HUES64 (cell line): ENCODE measurements at regions not wholly inside any gene's neighbourhood (a gene's known extent, or its start where the extent isn't known, plus 50 kb on each side); places are given as distances from the start of the nearest gene placed in this dataset.
A peak's percentile ranks its signal among the peaks of the same experiment; 100 is the strongest.
"Not testable (repeated sequence)": the region's sequence is repeated elsewhere in the genome, so short reads cannot be mapped to it uniquely, and the experiment has no call there.

Experiments
- H3K27ac ChIP-seq: 2 replicates; pipeline ENCODE4 v1.7.0; 2013; ENCODE audit warnings: low read depth, low read length, inconsistent platforms
- H3K27me3 ChIP-seq: 2 replicates; pipeline ENCODE4 v1.6.1; 2013; ENCODE audit warnings: mild to moderate bottlenecking, low read length; ENCODE audit not compliant: insufficient read depth
- H3K36me3 ChIP-seq: 2 replicates; pipeline ENCODE4 v1.6.1; 2013; ENCODE audit warnings: mild to moderate bottlenecking, low read length; ENCODE audit not compliant: insufficient read depth
- H3K4me1 ChIP-seq: 2 replicates; pipeline ENCODE4 v1.6.1; 2013; ENCODE audit warnings: mild to moderate bottlenecking, low read length, moderate library complexity; ENCODE audit not compliant: insufficient read depth
- H3K4me3 ChIP-seq: 2 replicates; pipeline ENCODE4 v1.5.1; 2013; ENCODE audit warnings: mild to moderate bottlenecking, low read length, moderate library complexity
- H3K9ac ChIP-seq: 2 replicates; pipeline ENCODE4 v1.6.1; 2013; ENCODE audit warnings: mild to moderate bottlenecking, low read depth, low read length
- H3K9me3 ChIP-seq: 2 replicates; pipeline ENCODE4 v1.6.1; 2013; ENCODE audit warnings: low read depth, low read length; ENCODE audit not compliant: insufficient read depth
- WGBS: fragments of 150-250, 120-280 bp; methylation state at CpG from one replicate; pipeline ENCODE4 v1.1.7; 2013; ENCODE audit warnings: missing lambda C conversion rate; 5-methylcytosine and 5-hydroxymethylcytosine counted together

DNA sequence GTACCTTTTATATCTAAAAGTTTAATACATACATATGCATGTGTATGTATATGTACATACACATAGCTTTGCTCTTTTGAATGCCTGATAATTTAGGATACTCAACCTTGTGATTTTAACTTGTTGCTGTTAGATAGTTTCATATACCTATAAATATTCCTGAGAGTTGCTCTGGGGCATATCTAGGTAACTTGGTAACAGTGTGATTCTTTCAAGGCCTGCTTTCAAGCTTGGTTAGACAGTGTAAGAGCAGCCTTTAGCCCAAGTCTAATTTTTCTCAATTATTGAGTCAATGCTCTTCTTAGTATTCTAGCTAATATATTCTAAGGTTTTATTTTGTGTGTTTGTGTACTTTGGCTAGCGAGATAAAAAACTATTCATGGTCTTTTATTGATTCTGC lies 762.1 kb upstream of the MIR17HG start:
- Histone ChIP-seq H3K27me3 (no peaks in the 10 kb centered on the region), H3K9me3 (no peaks in the 10 kb centered on the region), H3K27ac (no peak overlapping the region), H3K4me1 (no peaks in the 10 kb centered on the region), H3K4me3 (no peak overlapping the region), H3K9ac (no peak overlapping the region), H3K36me3 (no peaks in the 10 kb centered on the region)
- 100% methylated on average over 1 of the region's 1 CpG for WGBS

DNA sequence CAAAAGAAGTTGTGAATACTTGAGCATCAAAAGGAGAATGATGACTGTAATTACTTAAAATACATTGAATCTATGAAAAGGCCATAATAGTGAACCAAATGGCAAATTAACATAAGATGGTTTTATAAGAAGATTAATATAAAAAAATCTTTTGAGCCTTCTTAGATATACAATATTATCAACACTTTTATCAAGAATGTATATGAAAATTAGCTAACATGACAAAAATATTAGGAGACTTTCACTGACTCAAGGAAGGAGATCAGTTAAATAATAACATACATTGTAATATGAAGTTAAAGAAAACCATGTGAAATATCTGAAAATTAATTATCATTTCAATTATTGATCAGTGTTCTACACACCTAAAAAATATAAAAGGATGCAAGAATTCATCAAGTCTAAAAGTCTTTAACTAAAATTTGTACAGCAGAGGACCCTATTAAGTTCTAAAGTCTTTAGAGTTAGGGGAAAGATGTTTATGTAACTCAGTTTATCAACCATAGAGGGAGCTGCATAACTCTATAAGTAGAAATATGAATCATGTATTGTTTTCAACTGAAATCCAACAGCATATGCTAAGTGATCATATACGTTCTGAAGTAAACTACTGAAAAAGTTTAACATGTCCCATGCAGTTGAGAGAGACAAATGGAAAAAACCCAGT lies 756.1 kb upstream of the MIR17HG start:
- WGBS = 92% methylated on average over 1 of the region's 1 CpG
- Histone ChIP-seq H3K9ac (no peak overlapping the region), H3K36me3 (no peaks in the 10 kb centered on the region), H3K27me3 (no peaks in the 10 kb centered on the region), H3K27ac (no peak overlapping the region), H3K4me3 (no peak overlapping the region), H3K4me1 (peaks cover 5% of the 10 kb centered on the region; the same call in 1 of the 2 replicates), H3K9me3 (peaks cover 4% of the 10 kb centered on the region; the same call in 1 of the 2 replicates)

DNA sequence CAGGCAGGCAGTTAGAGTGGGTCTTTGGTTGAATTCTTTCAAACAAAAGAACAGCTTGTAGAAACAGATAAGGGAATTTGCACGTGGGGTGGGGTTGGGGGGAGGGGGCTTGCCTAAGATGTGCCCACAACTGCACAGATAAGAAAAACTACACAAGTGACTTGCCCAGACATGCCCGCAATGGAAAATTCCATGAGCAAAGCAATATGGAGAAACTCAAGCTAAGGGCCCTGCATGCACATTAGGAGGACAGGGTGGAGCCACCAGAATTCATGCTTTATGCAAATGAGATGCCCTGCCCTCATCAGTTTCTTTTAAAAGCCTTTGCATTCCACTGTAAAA lies 755.6 kb upstream of the MIR17HG start:
- Histone ChIP-seq H3K27ac (peak overlapping the region; percentile 46), H3K9ac (no peak overlapping the region), H3K4me3 (no peak overlapping the region), H3K4me1 (peaks cover 5% of the 10 kb centered on the region; the same call in 1 of the 2 replicates), H3K36me3 (no peaks in the 10 kb centered on the region), H3K9me3 (peaks cover 4% of the 10 kb centered on the region; the same call in 1 of the 2 replicates), H3K27me3 (no peaks in the 10 kb centered on the region)
- 71% methylated on average over 2 of the region's 2 CpGs for WGBS

DNA sequence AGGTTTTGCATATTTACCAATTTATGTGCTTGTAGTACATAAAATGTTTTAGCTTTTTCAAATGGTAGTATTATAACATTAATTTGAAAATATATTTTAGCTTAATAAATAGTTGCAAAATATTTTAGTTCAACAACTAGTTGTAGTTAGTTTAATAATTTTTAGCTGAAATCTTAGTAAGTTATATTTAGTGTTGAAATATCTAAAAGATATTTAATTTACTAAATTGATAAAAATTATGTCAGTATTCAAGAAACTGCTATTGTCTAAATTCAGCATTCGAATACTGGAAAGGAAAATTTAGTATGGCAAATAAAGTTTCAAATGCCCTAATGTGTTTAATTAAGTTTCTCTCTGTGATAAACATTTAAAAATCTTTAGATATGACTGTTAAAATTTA lies 754.5 kb upstream of the MIR17HG start:
- Histone ChIP-seq H3K36me3 (no peaks in the 10 kb centered on the region), H3K4me3 (no peak overlapping the region), H3K9ac (no peak overlapping the region), H3K9me3 (peaks cover 4% of the 10 kb centered on the region; the same call in 1 of the 2 replicates), H3K27ac (no peak overlapping the region), H3K4me1 (peaks cover 5% of the 10 kb centered on the region; the same call in 1 of the 2 replicates), H3K27me3 (no peaks in the 10 kb centered on the region)
- no CpG with 5 or more reads among the region's 1 CpG for WGBS

DNA sequence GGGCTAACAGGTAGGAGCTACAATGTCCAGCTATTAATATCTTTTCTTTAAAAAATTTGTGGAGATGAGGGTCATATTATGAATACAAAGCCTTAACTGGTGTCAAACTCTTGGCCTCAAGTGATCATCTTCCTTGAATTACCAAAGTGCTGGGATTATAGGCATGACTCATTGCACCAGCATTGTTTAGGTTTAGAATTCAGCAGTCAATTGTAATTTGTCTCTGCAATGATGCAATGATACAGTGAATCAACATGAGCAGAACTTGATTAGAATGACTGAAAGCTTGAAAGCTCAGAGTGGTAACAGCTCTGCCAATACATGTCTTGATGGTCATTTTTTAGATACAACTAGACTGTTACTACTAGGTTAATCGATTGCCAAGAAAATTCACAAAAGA lies 752.8 kb upstream of the MIR17HG start:
- WGBS = no CpG with 5 or more reads among the region's 1 CpG
- Histone ChIP-seq H3K4me3 (no peak overlapping the region), H3K9me3 (peaks cover 4% of the 10 kb centered on the region; the same call in 1 of the 2 replicates), H3K36me3 (no peaks in the 10 kb centered on the region), H3K4me1 (peaks cover 5% of the 10 kb centered on the region; the same call in 1 of the 2 replicates), H3K9ac (no peak overlapping the region), H3K27ac (no peak overlapping the region), H3K27me3 (no peaks in the 10 kb centered on the region)

DNA sequence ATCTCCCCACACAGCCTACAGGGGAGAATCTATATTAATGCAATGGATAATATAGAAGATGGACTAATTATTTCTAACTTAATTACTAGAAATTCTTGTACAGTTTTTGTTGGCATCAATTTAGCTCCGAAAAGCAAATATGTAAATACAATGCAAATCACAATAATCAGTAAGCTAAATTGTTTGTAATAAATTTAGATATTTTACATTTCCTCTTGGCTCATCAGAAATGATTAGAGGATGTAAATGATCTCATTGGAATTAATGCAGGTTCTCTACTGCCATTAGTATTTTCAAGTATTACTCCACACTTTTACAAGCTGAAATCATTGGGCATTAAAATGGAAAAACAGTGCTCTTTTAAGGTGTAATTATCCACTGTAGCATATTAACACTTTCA lies 741.8 kb upstream of the MIR17HG start:
- WGBS = no CpG with 5 or more reads among the region's 1 CpG

DNA sequence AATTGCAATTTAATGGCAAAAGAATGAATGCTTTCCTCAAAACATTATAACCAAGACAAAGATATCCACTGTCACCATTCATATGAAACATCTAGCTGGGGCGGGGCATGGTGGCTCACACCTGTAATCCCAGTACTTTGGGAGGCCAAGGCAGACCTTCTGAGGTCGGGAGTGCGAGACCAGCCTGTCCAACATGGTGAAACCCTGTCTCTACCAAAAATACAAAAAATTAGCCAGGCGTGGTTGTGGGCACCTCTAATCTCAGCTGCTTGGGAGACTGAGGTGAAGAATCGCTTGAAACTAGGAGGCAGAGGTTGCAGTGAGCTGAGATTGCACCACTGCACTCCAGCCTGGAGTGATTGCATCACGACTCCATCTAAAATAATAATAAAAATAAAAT lies 740.6 kb upstream of the MIR17HG start:
- H3K4me3 ChIP-seq, H3K9ac ChIP-seq, H3K4me1 ChIP-seq, H3K36me3 ChIP-seq, H3K27ac ChIP-seq, H3K9me3 ChIP-seq, H3K27me3 ChIP-seq: not testable (repeated sequence)
- 94% methylated on average over 5 of the region's 6 CpGs for WGBS

More for the DNA sequence above, 741.8 kb upstream of the MIR17HG start:
- Histone ChIP-seq H3K36me3 (no peaks in the 10 kb centered on the region), H3K4me3 (no peak overlapping the region), H3K27ac (no peak overlapping the region), H3K9ac (no peak overlapping the region), H3K9me3 (no peaks in the 10 kb centered on the region), H3K27me3 (no peaks in the 10 kb centered on the region), H3K4me1 (no peaks in the 10 kb centered on the region)

DNA sequence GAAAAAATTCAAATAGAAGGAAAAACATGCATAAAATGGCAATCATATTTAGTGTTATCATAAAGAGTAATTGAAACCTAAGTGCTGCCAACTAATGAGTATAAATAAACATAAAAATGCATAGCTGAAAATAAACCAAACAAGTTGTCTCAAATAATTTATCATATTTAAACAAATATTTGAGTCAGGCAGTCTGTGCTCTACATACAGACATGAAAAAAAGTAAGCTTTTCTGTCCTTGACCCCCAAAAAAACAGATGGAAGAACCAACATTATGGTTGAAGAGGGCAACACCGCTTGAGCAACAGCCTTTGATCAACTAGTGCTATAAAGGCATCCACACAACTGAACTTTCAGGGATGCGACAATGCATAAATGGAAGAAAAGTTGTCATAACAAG lies 735.1 kb upstream of the MIR17HG start:
- peaks cover 4% of the 10 kb centered on the region; the same call in 1 of the 2 replicates for H3K9me3 ChIP-seq
- H3K4me1 ChIP-seq = no peaks in the 10 kb centered on the region
- WGBS = 97% methylated on average over 2 of the region's 2 CpGs
- no peak overlapping the region for H3K9ac ChIP-seq
- no peaks in the 10 kb centered on the region for H3K27me3 ChIP-seq
- H3K27ac ChIP-seq = no peak overlapping the region
- no peaks in the 10 kb centered on the region for H3K36me3 ChIP-seq
- H3K4me3 ChIP-seq = no peak overlapping the region

DNA sequence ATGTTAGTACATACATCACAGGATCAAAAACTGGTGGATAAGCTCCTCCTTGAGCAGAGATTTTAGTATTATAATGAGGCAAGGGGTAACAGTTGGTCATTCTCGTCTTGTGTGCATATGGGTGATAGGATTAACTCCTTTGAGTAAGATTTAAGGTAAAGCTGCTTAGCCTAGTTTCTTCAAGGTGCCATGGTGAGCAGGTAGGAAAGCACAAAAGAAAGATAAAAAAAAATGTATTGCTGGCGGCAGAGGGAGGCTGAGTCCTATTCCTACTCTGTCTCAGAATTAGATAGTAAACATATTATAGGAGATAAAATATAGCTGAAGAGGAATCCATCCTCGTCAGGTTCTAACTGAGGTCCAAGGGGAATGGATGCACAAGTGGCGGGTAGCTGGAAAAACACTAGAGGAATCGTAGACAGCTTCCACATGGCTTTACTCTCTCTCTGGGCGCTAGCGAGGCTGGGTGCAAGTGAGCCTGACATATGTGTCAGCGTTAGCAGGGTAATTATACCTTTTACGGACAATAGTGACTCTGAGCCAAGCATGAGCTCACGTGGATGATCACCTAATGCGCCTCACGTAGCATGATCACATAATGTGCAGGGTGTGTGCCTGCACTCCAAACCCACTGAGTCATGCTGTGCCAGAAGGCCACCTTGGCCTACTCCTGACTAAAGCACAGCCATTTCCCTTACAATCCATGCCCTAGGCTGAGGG lies 734.3 kb upstream of the MIR17HG start:
- 96% methylated on average over 11 of the region's 12 CpGs for WGBS
- no peaks in the 10 kb centered on the region for H3K27me3 ChIP-seq
- no peak overlapping the region for H3K27ac ChIP-seq
- H3K4me1 ChIP-seq = no peaks in the 10 kb centered on the region
- peaks cover 13% of the 10 kb centered on the region for H3K9me3 ChIP-seq
- H3K36me3 ChIP-seq = no peaks in the 10 kb centered on the region
- H3K4me3 ChIP-seq = no peak overlapping the region
- no peak overlapping the region for H3K9ac ChIP-seq

DNA sequence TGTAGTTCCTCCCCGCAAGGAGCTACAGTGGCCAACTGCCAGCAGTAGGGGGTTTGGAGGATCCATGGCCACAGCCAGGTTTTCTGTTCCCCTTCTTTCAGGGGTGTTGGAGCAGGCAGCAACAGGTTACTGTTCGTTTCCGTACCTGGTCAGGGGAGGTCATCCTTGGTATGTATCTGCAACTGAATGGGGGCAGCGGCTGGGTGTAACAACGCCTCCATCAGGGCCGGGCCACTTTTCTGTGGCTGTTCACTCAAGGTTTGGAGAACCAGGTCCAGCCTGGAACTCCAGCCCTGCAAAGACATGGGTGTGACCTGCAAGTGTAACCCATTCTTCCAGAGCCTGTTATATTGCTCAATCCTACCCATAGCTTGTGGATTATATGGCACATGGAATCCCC lies 732.3 kb upstream of the MIR17HG start:
- no peaks in the 10 kb centered on the region for H3K27me3 ChIP-seq
- no peaks in the 10 kb centered on the region for H3K4me1 ChIP-seq
- WGBS = 96% methylated on average over 6 of the region's 6 CpGs
- H3K36me3 ChIP-seq = no peaks in the 10 kb centered on the region
- H3K4me3 ChIP-seq = no peak overlapping the region
- H3K9me3 ChIP-seq = peaks cover 20% of the 10 kb centered on the region
- H3K27ac ChIP-seq = no peak overlapping the region
- H3K9ac ChIP-seq = no peak overlapping the region

DNA sequence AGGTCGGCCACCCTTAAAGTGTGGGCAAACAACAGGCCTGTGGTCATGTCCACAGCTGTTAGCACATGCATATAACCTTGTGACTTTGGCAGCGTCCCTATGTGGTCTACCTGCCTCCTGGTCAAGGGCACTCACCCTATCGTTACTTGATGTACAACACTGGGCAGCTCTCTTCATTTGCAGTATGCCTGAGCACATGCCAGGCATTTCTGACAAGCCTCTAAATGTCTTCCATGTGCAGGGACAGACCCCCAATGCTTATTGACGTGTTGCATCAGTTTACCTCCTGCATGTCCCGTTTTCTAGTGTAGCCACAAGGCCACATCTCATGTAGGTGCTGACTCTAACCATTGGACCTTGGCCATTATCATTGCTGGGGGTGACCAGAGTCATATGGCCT lies 731.7 kb upstream of the MIR17HG start:
- Histone ChIP-seq H3K27ac (no peak overlapping the region), H3K27me3 (no peaks in the 10 kb centered on the region), H3K4me3 (no peak overlapping the region), H3K9me3 (peaks cover 20% of the 10 kb centered on the region), H3K36me3 (no peaks in the 10 kb centered on the region), H3K4me1 (no peaks in the 10 kb centered on the region), H3K9ac (no peak overlapping the region)
- 94% methylated on average over 5 of the region's 5 CpGs for WGBS
